NCI-H187 treated with DMSO at 0.1 percent for 48 hours (cell line): ENCODE measurements at regions not wholly inside any gene's neighbourhood (a gene's known extent, or its start where the extent isn't known, plus 50 kb on each side); places are given as distances from the start of the nearest gene placed in this dataset.

Experiments
- DNase-seq: peaks from one replicate; lab custom pipeline; 2025; lab: John Stamatoyannopoulos, UW

DNA sequence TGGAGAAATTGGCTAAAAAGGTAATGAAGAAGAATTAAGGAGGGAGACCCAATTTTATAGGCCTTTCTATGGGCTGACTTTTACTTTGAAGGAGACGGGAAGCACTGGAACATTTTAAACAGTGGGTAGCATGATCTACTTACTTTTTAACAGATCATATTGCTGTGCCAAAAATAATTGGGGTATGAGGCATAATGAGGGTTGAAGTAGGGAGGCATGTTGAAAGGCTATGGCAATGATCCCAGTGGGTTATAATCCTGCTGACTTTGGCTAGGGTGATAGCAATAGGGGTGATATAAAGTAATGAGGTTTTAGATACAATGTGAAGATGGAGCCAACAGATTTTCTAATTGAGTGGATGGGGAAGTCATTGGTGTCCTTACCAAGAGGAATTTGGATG lies 73.2 kb downstream of the GPR37 start:
- DNase-seq: no peak

DNA sequence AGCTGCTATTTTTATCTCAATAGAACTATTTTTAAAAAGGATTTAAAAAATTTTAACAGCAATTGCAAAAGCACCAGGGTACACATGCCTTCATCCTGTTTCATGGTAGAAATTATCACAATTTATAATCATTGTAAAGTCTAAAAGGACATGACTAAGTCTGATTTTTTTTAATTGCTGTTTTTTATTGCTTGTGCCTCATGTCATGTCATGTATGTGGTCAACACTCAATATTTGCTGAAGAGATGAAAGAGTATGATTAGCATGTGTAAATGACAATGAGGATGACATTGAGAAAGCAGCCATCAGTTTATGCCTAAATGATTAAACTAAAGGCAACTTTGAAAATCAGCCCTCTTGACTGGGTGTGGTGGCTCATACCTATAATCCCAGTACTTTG lies 74.8 kb downstream of the GPR37 start:
- no peak for DNase-seq

DNA sequence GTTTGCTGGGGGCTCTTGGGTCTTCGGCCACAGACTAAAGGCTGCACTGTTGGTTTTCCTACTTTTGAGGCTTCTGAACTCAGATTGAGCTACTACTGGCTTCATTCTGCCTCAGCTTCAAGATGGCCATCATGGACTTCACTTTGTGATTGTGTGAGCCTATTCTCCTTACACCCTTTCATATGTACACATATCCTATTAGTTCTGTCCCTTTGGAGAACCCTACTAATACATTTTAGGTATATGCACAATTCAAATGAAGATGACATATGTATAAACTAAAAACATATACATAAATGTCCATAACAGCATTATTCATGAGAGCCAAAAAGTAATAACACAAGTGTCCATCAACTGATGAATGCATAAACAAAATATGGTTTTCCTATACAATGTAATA lies 75.7 kb downstream of the GPR37 start:
- no peak for DNase-seq

DNA sequence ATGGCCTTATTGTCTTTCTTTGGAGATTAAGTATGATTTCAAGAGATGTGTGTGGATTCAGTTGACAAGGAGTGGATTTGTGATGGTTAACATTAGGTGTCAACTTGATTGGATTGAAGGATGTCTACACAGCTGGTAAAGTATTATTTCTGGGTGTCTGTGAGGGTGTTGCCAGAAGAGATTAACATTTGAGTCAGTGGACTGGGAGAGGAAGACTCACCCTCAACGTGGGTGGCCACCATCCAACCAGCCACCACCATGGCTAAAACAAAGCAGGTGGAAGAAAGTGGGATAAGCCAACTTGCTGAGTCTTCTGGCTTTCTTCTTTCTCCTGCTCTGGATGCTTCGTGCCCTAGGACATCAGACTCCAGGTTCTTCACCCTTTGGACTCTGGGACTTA lies 76.1 kb downstream of the GPR37 start:
- no peak for DNase-seq

DNA sequence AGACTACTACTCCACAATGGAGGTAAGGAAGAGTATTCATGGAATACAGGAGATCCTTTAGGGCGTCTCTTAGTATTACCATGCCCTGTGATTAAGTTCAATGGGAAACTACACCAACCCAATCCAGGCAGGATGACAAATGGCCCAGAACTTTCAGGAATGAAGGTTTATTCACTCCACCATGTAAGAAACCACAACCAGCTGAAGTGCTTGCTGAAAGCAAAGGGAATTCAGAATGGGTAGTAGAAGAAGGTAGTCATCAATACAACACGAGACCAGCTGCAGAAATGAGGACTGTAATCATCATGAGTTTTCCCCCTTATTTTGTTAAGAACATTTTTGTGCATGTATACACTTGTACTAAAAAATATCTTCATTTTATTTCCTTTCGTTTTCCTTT lies 76.6 kb downstream of the GPR37 start:
- no peak for DNase-seq

DNA sequence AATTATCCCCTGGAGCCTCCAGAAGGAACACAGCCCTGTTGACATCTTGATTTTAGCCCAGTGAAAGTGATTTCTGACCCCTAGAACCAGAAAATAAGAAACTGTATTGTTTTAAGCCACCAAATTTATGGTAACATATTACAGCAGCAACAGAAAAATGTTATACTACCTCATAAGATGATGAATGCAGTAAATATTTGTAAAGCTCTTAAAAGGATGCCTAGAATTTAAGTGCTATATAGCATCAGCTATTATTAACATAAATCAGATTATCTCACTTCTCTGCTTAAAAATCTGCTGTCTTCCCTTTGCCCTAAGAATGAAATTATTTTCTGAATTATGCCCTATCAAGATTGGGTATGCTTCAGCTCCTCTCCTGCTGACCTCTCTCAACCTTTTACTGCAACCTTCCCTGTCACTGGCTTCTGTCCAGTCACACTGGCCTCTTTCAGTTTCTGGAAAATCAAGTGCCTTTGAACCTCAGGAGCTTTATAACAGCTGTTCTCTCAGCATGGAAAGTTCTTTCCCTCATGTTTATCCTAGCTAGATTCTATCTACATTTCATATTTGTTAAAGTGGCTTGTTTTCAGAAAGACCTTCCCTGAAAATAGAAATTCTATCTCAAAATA lies 78.9 kb downstream of the GPR37 start:
- no peak for DNase-seq

DNA sequence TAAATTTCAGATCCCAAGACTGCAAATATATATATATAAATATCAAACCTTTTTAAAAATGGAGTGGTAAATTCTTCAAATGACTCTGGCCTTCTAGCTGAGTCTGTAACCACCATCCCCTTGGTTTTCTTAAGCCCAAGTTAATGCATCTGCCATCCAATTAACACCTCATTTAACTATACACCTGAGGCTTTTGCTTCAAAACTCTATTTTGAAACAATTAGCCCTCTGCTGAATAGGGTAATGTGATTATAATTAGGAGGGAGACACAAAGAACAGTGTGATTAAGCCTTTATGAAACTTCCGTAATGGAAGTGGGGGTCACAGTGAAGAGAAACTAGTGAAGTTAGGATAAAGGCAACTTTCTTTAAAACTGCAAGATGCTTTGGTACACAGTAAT lies 83.6 kb downstream of the GPR37 start:
- no peak for DNase-seq

DNA sequence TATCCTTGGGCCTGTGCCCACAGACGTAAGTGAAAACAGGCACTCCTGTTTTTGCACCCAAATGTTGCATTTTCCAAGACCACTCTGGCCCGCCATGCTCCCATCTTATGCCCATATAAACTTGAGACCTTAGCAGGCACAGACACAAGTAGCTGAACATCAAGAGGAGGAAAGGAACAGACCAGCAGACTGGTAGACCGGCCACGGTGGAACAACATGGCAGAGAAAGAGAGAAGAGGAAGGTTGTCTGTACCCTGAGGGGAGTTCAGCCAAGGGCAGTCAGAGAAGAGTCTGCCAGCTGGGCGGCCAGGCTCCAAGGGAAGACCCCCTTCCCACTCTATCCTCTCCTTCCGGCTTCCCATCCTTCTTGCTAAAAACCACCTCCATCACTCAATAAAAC lies 85.3 kb downstream of the GPR37 start:
- DNase-seq: no peak

DNA sequence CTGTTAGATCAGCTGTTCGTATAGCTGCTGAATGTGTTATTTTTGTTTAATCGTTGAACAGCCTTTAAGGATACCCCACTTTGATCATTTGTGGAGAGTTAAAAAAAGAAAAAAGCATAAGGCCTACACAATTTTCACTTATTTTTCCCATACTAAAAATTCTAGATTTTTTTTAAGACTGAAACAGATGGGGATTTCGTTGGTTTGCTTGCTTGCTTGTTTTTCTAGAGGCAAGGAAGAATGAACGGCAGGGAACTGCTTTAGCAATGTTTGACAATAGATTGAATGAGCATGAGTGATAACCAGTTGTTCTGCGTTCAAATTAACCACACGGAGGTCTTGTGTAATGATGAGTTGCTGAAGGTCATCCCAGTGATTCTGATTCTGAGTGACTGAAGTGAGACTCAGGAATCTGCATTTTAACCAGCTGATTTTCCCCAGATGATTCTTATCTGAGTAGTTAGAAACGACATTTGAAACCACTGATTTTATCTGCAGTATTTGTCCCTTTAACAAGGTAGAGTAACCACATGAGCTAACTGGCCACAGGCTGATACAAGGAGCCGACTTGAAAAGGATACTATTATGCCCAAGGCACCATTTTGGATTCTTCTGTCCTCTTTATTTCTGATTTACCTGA lies 85.9 kb downstream of the GPR37 start:
- no peak for DNase-seq

DNA sequence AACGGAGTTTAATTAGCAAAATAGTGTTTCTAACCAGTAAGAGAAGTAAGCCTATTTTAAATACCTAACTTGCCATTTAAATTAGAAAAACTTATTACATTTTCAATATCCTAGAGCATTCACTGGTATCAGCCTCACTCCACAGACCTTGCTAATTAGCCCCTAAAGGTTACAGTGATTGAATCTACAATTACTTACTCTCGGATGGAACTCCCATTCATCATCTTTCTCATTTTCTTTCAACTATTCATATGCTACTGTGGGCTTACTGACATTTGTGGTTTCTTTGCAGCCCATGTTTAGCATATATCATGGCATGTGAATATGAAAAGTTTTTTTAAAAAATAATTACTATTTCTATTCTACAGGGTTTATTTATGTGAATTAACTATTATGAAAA lies 86.4 kb downstream of the GPR37 start:
- no peak for DNase-seq

DNA sequence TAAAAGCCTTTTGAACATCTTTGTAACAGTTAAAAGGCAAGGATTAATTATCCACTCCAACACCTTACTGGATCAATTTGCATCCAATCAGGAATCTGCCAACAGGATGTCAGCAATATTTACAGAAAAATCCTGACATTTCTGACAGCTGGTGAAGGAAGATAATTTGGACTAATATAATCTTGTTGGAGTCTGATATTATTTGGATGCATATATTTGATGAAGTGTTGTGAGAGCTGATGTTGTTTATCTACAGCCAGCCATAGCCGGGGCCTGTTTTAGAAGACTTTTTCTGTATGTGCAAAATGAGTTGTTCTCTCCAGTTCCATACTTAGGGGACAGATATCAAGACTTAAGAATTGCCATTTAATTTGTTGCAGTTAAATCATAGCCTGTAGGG lies 91.1 kb downstream of the GPR37 start:
- DNase-seq: no peak

DNA sequence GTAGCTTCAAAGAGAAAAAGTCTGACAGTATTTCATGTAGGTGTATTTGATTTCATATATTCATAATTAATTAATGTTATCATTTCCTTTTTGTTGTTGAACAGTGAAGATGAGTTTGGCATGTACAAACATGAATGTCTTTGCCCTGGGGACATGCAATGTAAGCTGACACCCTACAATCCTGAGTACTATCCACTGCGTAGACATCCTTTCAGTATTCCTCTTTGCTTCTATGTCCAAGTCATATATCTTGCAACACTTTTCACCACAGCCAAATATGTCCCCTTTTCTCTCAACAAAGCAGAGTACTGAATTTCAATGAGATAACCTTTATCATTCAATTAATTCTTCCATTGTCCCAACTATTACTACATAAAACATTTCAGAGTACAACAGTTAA lies 93.6 kb downstream of the GPR37 start:
- no peak for DNase-seq

DNA sequence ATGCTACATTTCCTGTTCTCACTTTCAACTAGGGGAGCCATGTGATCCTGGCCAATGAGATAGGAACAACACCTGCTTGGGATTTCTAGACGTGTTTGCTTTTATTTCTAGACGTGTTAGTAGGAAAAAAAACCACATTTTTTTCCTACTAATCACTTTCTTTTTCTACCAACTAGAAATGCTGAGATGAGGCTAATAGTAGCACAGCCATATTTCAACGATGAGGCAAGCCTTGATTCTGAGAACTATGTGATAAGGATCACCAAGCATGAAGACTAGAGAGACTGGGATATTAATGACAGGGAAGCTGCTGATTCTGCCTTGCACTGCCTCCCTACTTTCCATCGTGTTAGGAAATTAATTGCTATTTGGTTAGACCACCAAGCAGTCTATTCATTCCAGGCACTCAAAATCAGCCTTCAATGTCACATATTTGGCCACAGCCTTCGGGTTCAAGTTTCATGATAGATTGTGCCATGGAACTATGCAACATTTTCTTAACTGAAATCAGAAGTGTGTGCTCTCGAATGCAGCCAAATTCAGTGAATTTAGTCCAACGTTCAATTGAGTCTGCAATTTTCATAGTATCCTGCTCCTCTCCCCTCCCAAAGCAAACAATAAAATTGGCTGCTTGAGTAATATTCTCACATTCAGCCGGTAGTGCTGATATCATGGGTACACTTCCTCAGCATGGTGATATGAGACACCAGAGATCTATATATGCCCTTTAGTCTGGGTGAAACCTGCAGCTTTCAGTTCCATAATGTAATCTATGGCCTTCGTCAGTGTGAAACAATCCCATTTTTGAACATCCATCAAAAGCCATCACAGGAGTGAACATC lies 98.1 kb downstream of the GPR37 start:
- no peak for DNase-seq

DNA sequence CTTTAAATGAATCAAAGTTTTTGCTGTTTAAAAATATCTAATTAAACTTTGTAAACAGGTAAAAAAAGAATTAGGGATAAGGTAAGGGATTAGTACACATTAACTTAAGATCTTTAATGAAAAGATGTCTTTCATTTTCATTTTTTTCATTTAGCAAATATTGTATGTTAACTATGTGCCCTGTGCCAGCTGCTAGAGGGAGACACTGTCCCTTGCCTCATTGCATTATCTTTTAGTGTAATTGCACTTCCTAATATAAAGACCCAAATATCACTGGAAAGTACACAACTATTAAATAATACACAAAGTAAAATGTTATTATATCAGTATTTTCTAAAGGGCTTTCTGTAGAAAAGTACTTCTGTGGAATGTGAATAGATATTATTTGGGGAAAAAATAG lies 102.7 kb downstream of the GPR37 start:
- DNase-seq: no peak

DNA sequence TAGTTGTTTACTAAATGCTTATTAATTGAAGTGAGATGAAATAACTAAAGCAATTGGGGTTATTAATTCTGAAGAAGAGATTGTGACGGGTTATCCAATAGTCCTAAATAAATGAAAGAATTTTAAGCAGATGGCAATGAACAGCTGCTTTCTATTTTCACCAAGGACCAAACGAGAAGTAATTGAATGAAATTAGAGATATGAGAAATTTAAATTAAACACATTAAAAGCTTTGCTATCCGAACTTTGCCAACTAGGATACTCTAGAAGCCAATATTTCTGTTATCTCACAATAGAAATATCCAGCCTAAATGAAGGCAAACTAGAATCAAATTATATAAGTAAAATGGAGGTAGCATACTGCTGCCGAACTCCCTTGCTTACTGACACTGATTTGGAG lies 103.2 kb downstream of the GPR37 start:
- DNase-seq: no peak

DNA sequence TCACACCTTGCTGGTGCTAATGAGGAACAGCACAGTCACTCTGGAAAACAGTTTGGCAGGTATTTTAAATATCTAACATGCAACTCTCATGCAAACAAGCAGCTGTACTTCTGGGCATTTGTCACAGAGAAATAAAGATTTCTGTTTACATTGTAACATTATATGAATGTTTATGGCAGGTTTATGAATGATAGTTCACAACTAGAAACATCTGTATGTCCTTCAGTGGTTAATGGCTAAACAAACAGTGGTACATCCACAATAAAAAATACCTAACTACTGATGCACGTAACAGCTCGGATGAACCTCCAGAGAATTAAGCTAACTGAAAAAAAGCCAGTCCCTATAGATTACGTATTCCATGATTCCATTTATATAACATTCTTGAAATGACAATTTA lies 109.6 kb downstream of the GPR37 start:
- DNase-seq: peak; percentile 70

DNA sequence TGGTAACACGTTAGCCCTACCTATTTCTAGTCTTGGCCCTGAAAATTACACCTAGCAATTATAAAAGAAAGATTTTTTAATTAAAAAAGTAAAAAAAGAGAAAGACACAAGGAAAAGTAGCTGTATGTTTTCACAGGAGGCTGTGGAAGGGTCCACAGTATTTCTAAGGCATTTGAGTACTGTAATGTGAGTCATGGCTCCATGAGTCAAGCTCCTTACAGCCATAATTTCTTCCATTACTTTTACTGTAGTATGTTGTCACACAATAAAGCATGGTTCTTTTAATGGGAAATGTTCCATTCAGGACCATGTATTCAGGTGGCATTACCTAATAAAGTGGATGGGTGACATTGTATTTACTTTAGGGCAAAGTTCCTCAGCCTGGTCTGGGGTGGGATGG lies 113.4 kb downstream of the GPR37 start:
- DNase-seq: no peak

DNA sequence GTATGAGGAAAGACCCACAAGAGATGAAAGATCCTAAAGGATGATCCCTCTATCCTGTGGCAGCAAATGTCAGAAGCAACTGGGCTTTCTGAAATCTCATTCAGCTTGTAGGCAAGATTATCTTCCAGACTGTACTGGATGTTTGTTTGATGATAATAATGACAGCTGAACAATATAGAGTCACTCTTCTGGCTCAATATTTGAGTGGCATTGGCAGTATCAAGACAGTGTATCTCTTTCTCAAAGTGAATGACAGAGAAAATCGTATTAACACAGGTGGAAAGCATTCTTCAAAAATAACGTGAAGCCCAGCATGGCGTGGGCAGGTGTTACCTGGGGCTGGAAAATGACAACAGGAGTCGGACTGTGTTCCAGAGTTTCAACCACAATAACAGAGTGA lies 114.5 kb downstream of the GPR37 start:
- no peak for DNase-seq

DNA sequence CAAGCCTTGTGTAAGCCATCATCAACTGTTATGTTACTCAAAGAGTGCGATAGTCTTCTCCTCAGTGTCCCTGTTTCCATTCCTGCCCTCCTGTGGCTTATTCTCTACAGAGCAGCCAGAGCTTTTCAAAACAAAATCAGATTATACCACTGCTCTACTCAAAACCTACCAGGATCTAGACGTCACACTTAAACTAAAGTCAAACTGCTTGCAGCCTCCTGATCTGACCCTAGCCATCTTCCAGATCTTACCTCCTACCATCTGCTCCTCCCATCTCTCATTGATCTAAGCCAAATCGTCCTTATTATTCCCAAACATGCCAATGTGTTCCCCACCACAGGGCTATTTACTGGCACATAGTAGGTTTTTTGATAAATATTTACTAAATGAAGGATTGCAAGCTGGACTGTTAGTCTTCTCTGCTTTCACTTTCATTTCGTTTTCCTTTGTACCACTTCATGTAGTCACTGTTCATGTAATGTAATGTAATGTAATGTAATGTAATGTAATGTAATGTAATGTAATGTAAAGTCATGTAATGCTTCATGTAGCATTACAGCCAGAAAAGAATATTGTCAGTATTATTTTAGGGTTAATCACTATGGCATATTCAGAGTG lies 116.1 kb downstream of the GPR37 start:
- no peak for DNase-seq

DNA sequence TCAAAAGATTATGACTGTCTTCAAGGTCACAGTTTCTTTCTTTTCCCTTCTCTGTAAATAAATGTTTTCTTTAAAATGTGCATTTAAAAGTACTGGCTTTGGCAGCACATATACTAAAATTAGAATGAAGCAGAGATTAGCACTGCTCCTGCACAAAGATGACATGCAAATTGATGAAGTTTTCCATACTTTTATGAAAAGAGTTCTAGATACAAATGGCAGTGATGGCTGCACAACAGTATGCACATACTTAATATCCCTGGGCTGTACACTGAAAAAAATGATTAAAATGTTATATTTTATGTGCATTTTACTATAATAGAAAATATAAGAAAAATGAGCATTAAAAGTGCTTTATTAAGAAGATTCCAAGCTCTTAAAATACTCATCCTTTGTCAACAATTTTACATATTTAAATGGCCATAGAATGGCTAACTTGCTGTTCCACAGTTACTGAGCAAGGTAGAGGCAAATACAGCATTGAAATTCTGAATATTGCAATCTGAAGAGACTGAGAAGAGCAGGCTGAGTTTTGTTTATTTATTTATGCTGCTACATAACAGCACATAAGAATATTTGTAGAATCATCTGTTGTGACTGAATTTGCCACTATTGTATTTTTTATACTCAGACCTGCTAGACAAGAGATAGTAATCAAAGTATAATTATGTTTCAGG lies 117.8 kb downstream of the GPR37 start:
- DNase-seq: no peak

DNA sequence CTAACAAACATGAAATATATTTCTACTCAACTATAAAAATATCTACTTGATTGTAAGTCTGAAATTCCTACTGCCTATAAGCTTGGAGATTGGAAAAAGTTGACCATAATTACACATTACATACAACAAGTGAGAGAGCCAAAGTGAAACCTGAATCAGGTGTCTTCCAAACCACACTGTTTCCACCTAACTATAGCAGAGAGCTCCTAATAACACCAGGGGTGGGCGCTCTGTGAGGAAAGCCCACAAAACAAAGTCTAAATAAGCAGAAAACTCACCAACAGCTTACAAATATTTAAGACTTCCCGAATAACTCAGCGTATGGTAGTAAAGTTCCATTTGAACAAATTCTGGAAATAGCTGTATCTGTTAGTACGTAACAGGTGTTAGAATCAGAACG lies 119.9 kb downstream of the GPR37 start:
- no peak for DNase-seq

DNA sequence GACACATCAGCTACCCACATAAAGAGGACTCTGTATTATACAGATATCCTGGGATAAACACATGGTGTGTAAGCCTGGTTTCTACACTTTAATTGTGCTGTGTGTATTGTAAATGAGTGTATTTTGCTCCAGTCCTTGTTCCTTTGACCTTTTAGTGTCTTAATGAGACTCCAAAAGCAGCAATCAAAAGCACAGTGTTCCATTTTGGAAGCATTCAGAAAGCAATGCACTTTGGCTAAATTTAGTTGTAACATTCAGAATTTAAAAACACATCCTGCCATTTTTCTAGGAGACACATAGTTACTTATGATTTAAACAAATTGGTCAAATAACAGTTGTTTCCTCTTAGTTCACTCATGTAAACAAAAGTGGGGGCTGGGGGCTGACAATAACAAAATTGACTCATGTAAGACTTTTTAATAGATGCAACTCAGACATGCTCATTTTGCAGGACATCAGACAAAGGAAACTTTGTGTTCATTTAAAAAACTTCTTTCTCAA lies 122.2 kb downstream of the GPR37 start:
- no peak for DNase-seq
